Trophoblast cell (in vitro differentiated cells and primary cell): ENCODE measurements at regions not wholly inside any gene's neighbourhood (a gene's known extent, or its start where the extent isn't known, plus 50 kb on each side); places are given as distances from the start of the nearest gene placed in this dataset.
"Not testable (repeated sequence)": the region's sequence is repeated elsewhere in the genome, so short reads cannot be mapped to it uniquely, and the experiment has no call there.

Experiments
- DNase-seq, 2 donors: peaks; one replicate each; pipeline ENCODE4 v3.0.0-alpha.2; 2016
- H2AFZ ChIP-seq: 2 replicates; pipeline ENCODE4 v1.6.1; 2013; ENCODE audit warnings: low read length, moderate library complexity, mild to moderate bottlenecking; ENCODE audit not compliant: insufficient read depth, poor library complexity
- H2AK5ac ChIP-seq: 2 replicates; pipeline ENCODE4 v1.6.1; 2013; ENCODE audit warnings: mild to moderate bottlenecking, low read length
- H2BK120ac ChIP-seq: 2 replicates; pipeline ENCODE4 v1.6.1; 2013; ENCODE audit warnings: low read length, mild to moderate bottlenecking, moderate library complexity; ENCODE audit not compliant: insufficient read depth, poor library complexity
- H2BK12ac ChIP-seq: 2 replicates; pipeline ENCODE4 v1.6.1; 2013; ENCODE audit warnings: mild to moderate bottlenecking, low read length, moderate library complexity
- H2BK5ac ChIP-seq: 2 replicates; pipeline ENCODE4 v1.6.1; 2013; ENCODE audit warnings: low read length, low read depth, moderate library complexity, mild to moderate bottlenecking; ENCODE audit not compliant: poor library complexity
- H3K14ac ChIP-seq: 2 replicates; pipeline ENCODE4 v1.6.1; 2013; ENCODE audit warnings: mild to moderate bottlenecking, low read length
- H3K18ac ChIP-seq: 2 replicates; pipeline ENCODE4 v1.6.1; 2013; ENCODE audit warnings: mild to moderate bottlenecking, low read length
- H3K23ac ChIP-seq: 2 replicates; pipeline ENCODE4 v1.6.1; 2013; ENCODE audit warnings: low read length
- H3K27ac ChIP-seq: 2 replicates; pipeline ENCODE4 v1.5.1; 2013; ENCODE audit warnings: low read depth, mild to moderate bottlenecking, inconsistent platforms, low read length, moderate library complexity
- H3K27me3 ChIP-seq: 2 replicates; pipeline ENCODE4 v1.6.1; 2013; ENCODE audit warnings: inconsistent platforms, mild to moderate bottlenecking, low read length, moderate library complexity; ENCODE audit not compliant: insufficient read depth
- H3K36me3 ChIP-seq, 2 experiments: 1 replicate in 1 of 2; 2 replicates in 1 of 2; pipeline ENCODE4 v1.6.1; 2013; ENCODE audit warnings: low read length in 2 of 2, mild to moderate bottlenecking in 2 of 2, moderate library complexity in 1 of 2; ENCODE audit not compliant: insufficient read depth in 2 of 2, control insufficient read depth in 1 of 2
- H3K4ac ChIP-seq: 2 replicates; pipeline ENCODE4 v1.6.1; 2013; ENCODE audit warnings: low read depth, mild to moderate bottlenecking, low read length, moderate library complexity
- H3K4me1 ChIP-seq, 2 experiments: 1 replicate in 1 of 2; 2 replicates in 1 of 2; pipeline ENCODE4 v1.6.1; 2013; ENCODE audit warnings: low read length in 2 of 2, mild to moderate bottlenecking in 2 of 2, moderate library complexity in 1 of 2; ENCODE audit not compliant: insufficient read depth in 2 of 2, control insufficient read depth in 1 of 2
- H3K4me2 ChIP-seq: 2 replicates; pipeline ENCODE4 v1.6.1; 2013; ENCODE audit warnings: inconsistent platforms, mild to moderate bottlenecking, low read length, moderate library complexity
- H3K4me3 ChIP-seq: 2 replicates; pipeline ENCODE4 v1.5.1; 2013; ENCODE audit warnings: mild to moderate bottlenecking, low read depth, low read length, inconsistent platforms
- H3K79me1 ChIP-seq: one replicate; pipeline ENCODE4 v1.6.1; 2013; ENCODE audit warnings: low read length
- H3K79me2 ChIP-seq: 2 replicates; pipeline ENCODE4 v1.6.1; 2013; ENCODE audit warnings: low read length, mild to moderate bottlenecking; ENCODE audit not compliant: control insufficient read depth, insufficient read depth, poor library complexity
- H3K9ac ChIP-seq: 2 replicates; pipeline ENCODE4 v1.6.1; 2013; ENCODE audit warnings: mild to moderate bottlenecking, low read length
- H3K9me3 ChIP-seq: 2 replicates; pipeline ENCODE4 v1.6.1; 2013; ENCODE audit warnings: low read depth, mild to moderate bottlenecking, control low read depth, inconsistent platforms, low read length; ENCODE audit not compliant: insufficient read depth
- H4K12ac ChIP-seq: 2 replicates; pipeline ENCODE4 v1.6.1; 2013; ENCODE audit warnings: low read depth, mild to moderate bottlenecking, low read length, moderate library complexity
- H4K8ac ChIP-seq: 2 replicates; pipeline ENCODE4 v1.6.1; 2013; ENCODE audit warnings: low read depth, mild to moderate bottlenecking, low read length, moderate library complexity
- H4K91ac ChIP-seq: one replicate; pipeline ENCODE4 v1.6.1; 2013; ENCODE audit warnings: low read depth, mild to moderate bottlenecking, low read length, moderate library complexity
- WGBS: extraction: QIAGEN DNeasy Blood & Tissue Kit; methylation state at CpG from one replicate; pipeline ENCODE4 v1.1.7; 2013; ENCODE audit warnings: missing lambda C conversion rate; ENCODE audit not compliant: insufficient read length, insufficient coverage; ENCODE audit errors: extremely low coverage; 5-methylcytosine and 5-hydroxymethylcytosine counted together

GRCh38 chr3:110525558-110526064 is 546.0 kb upstream of the NECTIN3 start:
- not testable (repeated sequence) for H4K8ac ChIP-seq, H3K23ac ChIP-seq, H3K18ac ChIP-seq, H3K79me1 ChIP-seq, H2AFZ ChIP-seq, H3K4me1 ChIP-seq, H3K9ac ChIP-seq, H3K4ac ChIP-seq, H2AK5ac ChIP-seq, H3K4me2 ChIP-seq, H2BK5ac ChIP-seq, H3K14ac ChIP-seq, H3K79me2 ChIP-seq, H3K27ac ChIP-seq, H3K4me3 ChIP-seq, H3K9me3 ChIP-seq, H2BK12ac ChIP-seq, H3K36me3 ChIP-seq, H4K12ac ChIP-seq, H4K91ac ChIP-seq, DNase-seq, H2BK120ac ChIP-seq, H3K27me3 ChIP-seq
- no CpG with 5 or more reads among the region's 6 CpGs for WGBS

GRCh38 chr3:110526777-110527727 is 544.6 kb upstream of the NECTIN3 start:
- H4K12ac ChIP-seq: no peak overlapping the region
- no peak overlapping the region for H2BK5ac ChIP-seq
- H3K36me3 ChIP-seq: no peaks in the 10 kb centered on the region
- H3K27me3 ChIP-seq: no peaks in the 10 kb centered on the region
- H3K4me1 ChIP-seq: no peaks in the 10 kb centered on the region
- H3K4ac ChIP-seq: no peak overlapping the region
- no CpG with 5 or more reads among the region's 3 CpGs for WGBS
- peak; percentile 63 for DNase-seq
- no peak overlapping the region for H3K23ac ChIP-seq
- H2BK12ac ChIP-seq: peak overlapping the region; percentile 37
- H3K4me3 ChIP-seq: no peak overlapping the region
- no peak overlapping the region for H2AFZ ChIP-seq
- no peak overlapping the region for H3K14ac ChIP-seq
- H3K4me2 ChIP-seq: no peak overlapping the region
- no peak overlapping the region for H2AK5ac ChIP-seq
- no peak overlapping the region for H3K18ac ChIP-seq
- no peak overlapping the region for H3K9ac ChIP-seq
- no peaks in the 10 kb centered on the region for H3K79me2 ChIP-seq
- H2BK120ac ChIP-seq: no peak overlapping the region
- H4K91ac ChIP-seq: no peak overlapping the region
- no peaks in the 10 kb centered on the region for H3K79me1 ChIP-seq
- H4K8ac ChIP-seq: no peak overlapping the region
- H3K27ac ChIP-seq: peak overlapping the region; percentile 27
- H3K9me3 ChIP-seq: peaks cover 2% of the 10 kb centered on the region

DNA sequence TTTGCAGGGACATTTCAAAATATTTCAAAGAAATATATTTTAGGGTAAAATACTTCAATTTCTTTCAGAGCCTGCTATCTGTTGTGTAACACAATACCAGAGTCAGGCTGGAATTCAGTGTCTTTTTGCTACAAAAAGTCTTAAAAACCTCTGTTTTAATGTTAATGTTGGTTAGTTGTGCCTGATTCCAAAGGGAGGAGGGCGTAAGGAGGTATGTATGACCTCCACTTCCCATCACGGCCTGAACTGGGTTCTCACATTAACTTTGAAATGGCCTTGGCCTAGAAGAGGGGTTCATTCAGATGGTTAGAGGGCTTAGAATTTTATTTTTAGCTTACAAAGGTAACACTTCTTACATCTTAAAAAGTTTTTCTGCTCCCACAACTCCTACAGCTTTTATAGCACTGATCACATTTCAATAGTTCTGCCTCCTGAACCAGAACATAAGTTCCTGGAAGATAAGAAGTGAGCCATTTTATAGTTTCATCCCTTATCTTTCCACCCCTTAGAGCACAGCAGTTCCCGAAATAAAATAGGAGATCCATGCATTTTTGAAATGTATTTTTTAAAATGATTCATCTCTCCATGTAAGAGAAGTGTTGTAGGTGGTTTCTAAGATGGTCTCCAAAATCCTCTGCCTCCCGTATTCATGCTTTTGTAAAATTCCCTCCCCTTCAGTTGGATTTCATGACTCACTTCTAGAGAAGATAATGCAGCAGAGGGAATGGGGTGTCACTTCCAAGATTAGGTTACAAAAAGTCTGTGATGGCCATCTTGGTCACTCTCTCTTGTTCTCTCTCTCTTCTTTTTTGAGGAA is 543.1 kb upstream of the NECTIN3 start:
- no peak overlapping the region for H3K4me3 ChIP-seq
- H2BK120ac ChIP-seq: no peak overlapping the region
- H3K4ac ChIP-seq: no peak overlapping the region
- H2AFZ ChIP-seq: no peak overlapping the region
- H3K18ac ChIP-seq: no peak overlapping the region
- H4K12ac ChIP-seq: no peak overlapping the region
- H3K9ac ChIP-seq: no peak overlapping the region
- no peak overlapping the region for H4K91ac ChIP-seq
- no peak overlapping the region for H3K23ac ChIP-seq
- no CpG with 5 or more reads among the region's 4 CpGs for WGBS
- no peak overlapping the region for H2AK5ac ChIP-seq
- H3K9me3 ChIP-seq: peaks cover 2% of the 10 kb centered on the region
- no peak overlapping the region for H3K14ac ChIP-seq
- H3K36me3 ChIP-seq: no peaks in the 10 kb centered on the region
- no peak overlapping the region for H4K8ac ChIP-seq
- DNase-seq: no peak
- no peaks in the 10 kb centered on the region for H3K79me2 ChIP-seq
- H3K4me1 ChIP-seq: no peaks in the 10 kb centered on the region
- peak overlapping the region; percentile 87 for H2BK12ac ChIP-seq
- H3K27me3 ChIP-seq: no peaks in the 10 kb centered on the region
- no peak overlapping the region for H3K27ac ChIP-seq
- H3K79me1 ChIP-seq: no peaks in the 10 kb centered on the region
- H3K4me2 ChIP-seq: no peak overlapping the region
- H2BK5ac ChIP-seq: no peak overlapping the region

DNA sequence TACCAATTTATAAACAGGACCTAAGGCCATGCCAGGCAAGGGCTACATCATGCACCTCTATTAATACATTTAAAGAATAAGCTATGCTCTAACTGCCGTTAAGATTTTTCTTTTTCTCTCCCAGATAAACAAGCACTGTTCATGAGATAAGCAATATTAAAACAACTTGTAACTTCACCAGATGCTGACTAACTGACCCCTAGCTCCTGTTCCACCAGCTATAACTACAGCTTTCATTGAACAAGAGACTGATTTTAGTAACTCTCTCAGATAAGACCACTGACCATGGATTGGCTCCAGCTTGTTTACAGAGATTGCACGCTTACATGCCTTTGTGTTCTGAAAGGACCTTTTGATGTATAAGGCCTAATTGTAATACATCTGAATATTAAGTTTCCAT is 540.7 kb upstream of the NECTIN3 start:
- no peak overlapping the region for H3K23ac ChIP-seq
- H2BK120ac ChIP-seq: no peak overlapping the region
- H3K36me3 ChIP-seq: no peaks in the 10 kb centered on the region
- no peaks in the 10 kb centered on the region for H3K79me2 ChIP-seq
- H3K9ac ChIP-seq: no peak overlapping the region
- H4K91ac ChIP-seq: no peak overlapping the region
- no peak overlapping the region for H3K4ac ChIP-seq
- no CpG with 5 or more reads among the region's 2 CpGs for WGBS
- no peak overlapping the region for H2AK5ac ChIP-seq
- H3K27ac ChIP-seq: no peak overlapping the region
- no peaks in the 10 kb centered on the region for H3K79me1 ChIP-seq
- DNase-seq: no peak
- H2AFZ ChIP-seq: no peak overlapping the region
- no peaks in the 10 kb centered on the region for H3K27me3 ChIP-seq
- H3K18ac ChIP-seq: no peak overlapping the region
- H3K4me2 ChIP-seq: no peak overlapping the region
- H2BK5ac ChIP-seq: no peak overlapping the region
- no peak overlapping the region for H3K14ac ChIP-seq
- H3K9me3 ChIP-seq: no peaks in the 10 kb centered on the region
- no peaks in the 10 kb centered on the region for H3K4me1 ChIP-seq
- no peak overlapping the region for H2BK12ac ChIP-seq
- no peak overlapping the region for H4K12ac ChIP-seq
- no peak overlapping the region for H3K4me3 ChIP-seq
- H4K8ac ChIP-seq: no peak overlapping the region
